Fibroblast of lung (primary cell): ENCODE measurements at regions not wholly inside any gene's neighbourhood (a gene's known extent, or its start where the extent isn't known, plus 50 kb on each side); places are given as distances from the start of the nearest gene placed in this dataset.

Source experiments
- DNase-seq, 2 donors: peaks; one replicate each; pipeline versions ENCODE4 v3.0.0 to v3.0.0-alpha.2; 2010; ENCODE audit warnings: low read depth in 2 of 2
- H2AFZ ChIP-seq: 2 replicates; pipeline ENCODE4 v1.5.1; 2012; ENCODE audit warnings: low read length, control low read depth, inconsistent platforms
- H3K27ac ChIP-seq: 2 replicates; pipeline ENCODE4 v1.5.1; 2011; ENCODE audit warnings: low read length, control low read depth; ENCODE audit not compliant: insufficient read depth
- H3K27me3 ChIP-seq: 2 replicates; pipeline ENCODE4 v1.5.1; 2011; ENCODE audit warnings: mild to moderate bottlenecking, low read length; ENCODE audit not compliant: control insufficient read depth, insufficient read depth
- H3K36me3 ChIP-seq: 2 replicates; pipeline ENCODE4 v1.5.1; 2011; ENCODE audit warnings: low read length; ENCODE audit not compliant: control insufficient read depth, insufficient read depth
- H3K4me1 ChIP-seq: 2 replicates; pipeline ENCODE4 v1.5.1; 2011; ENCODE audit warnings: low read length; ENCODE audit not compliant: control insufficient read depth, insufficient read depth; ENCODE audit errors: extremely low read depth
- H3K4me2 ChIP-seq: 2 replicates; pipeline ENCODE4 v1.5.1; 2011; ENCODE audit warnings: low read length, control low read depth; ENCODE audit not compliant: insufficient read depth; ENCODE audit errors: extremely low read depth
- H3K4me3 ChIP-seq, 4 experiments: fragments of 200-600 bp in 1 of 4; sonication (generic) in 1 of 4; replicated peaks in 1 of 4; 2 replicates each; pipeline ENCODE4 v1.5.1; 2011 to 2016; ENCODE audit warnings: low read length in 4 of 4, low read depth in 3 of 4, mild to moderate bottlenecking in 3 of 4, control low read depth in 2 of 4, inconsistent platforms in 1 of 4, mixed read lengths in 1 of 4; ENCODE audit not compliant: insufficient read depth in 1 of 4; ENCODE audit errors: control extremely low read depth in 1 of 4
- H3K79me2 ChIP-seq: 2 replicates; pipeline ENCODE4 v1.5.1; 2012; ENCODE audit warnings: mild to moderate bottlenecking, low read length, inconsistent platforms; ENCODE audit not compliant: control insufficient read depth, insufficient read depth
- H3K9ac ChIP-seq: 2 replicates; pipeline ENCODE4 v1.5.1; 2011; ENCODE audit warnings: mild to moderate bottlenecking, low read length, control low read depth; ENCODE audit not compliant: insufficient read depth
- H3K9me3 ChIP-seq: 2 replicates; pipeline ENCODE4 v1.5.1; 2012; ENCODE audit warnings: low read depth, low read length; ENCODE audit not compliant: control insufficient read depth, insufficient read depth
- H4K20me1 ChIP-seq: 2 replicates; pipeline ENCODE4 v1.5.1; 2011; ENCODE audit warnings: low read length; ENCODE audit not compliant: control insufficient read depth, insufficient read depth; ENCODE audit errors: extremely low read depth
- EZH2 ChIP-seq: IDR thresholded peaks from 2 replicates; pipeline ENCODE4 v1.5.1; 2012; ENCODE audit warnings: low read length, control low read depth, mild to moderate bottlenecking; ENCODE audit errors: missing control alignments
- TF ChIP-seq, protein P1 (sequence below), 2 donors: IDR thresholded peaks in 1 of 2; conservative IDR thresholded peaks in 1 of 2; 1 replicate in 1 of 2; 2 replicates in 1 of 2; pipeline ENCODE4 v1.5.1; 2011 to 2012; ENCODE audit warnings: low read length in 2 of 2, control low read depth in 1 of 2, inconsistent platforms in 1 of 2, low read depth in 1 of 2, mild to moderate bottlenecking in 1 of 2

DNA sequence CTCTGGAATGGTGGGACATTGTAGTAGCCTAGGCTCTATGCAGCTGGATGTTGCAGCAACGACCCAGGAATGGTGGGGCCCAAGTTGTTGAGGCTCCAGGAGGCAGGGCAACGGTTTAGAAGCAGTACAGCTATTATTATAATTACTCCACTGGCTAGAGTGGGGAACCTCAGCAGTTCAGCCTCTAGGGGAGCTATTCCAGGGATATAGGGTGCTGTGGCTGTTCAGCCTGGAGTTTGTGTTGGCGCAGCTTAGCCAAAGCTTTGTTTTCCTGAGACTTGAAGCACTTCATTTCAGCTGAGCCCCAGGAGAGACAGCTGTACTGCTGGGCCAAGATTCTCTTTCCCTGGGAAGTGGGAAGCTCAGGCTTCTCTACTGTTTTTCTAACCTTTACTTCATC is 1023.0 kb upstream of the ATXN7L3B start:
- TF ChIP-seq, protein P1, sequence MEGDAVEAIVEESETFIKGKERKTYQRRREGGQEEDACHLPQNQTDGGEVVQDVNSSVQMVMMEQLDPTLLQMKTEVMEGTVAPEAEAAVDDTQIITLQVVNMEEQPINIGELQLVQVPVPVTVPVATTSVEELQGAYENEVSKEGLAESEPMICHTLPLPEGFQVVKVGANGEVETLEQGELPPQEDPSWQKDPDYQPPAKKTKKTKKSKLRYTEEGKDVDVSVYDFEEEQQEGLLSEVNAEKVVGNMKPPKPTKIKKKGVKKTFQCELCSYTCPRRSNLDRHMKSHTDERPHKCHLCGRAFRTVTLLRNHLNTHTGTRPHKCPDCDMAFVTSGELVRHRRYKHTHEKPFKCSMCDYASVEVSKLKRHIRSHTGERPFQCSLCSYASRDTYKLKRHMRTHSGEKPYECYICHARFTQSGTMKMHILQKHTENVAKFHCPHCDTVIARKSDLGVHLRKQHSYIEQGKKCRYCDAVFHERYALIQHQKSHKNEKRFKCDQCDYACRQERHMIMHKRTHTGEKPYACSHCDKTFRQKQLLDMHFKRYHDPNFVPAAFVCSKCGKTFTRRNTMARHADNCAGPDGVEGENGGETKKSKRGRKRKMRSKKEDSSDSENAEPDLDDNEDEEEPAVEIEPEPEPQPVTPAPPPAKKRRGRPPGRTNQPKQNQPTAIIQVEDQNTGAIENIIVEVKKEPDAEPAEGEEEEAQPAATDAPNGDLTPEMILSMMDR (conservative IDR thresholded peaks at IDR 0.05 in 1 of 2, IDR thresholded peaks at IDR 0.05 in 1 of 2; ENCODE audit: low read depth in 1 of 2, low read length in 2 of 2), result no peak
- no peak for TF ChIP-seq EZH2

DNA sequence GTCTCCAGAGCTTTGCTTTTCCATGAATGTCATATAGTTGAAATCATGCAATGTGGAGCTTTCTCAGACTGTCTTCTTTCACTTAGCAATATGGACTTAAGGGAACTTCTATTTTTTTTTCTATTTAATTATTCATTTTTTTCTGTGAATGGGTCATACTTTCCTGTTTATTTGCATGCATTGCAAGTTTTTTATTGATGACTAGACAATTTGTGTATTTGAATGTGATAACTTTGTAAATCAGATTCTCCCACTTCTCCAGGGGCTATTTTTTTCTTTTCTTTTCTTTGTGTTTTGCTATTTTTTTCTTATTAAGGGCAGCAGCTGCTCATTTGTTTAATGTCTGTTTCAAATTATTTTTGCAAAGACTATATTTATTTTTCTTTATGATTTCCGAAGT is 1019.8 kb upstream of the ATXN7L3B start:
- Histone ChIP-seq H3K79me2 (no peaks in the 10 kb centered on the region), H3K27ac (no peak overlapping the region), H3K9ac (no peak overlapping the region), H4K20me1 (no peaks in the 10 kb centered on the region), H3K4me2 (no peak overlapping the region), H3K4me1 (no peaks in the 10 kb centered on the region), H3K9me3 (no peaks in the 10 kb centered on the region), H2AFZ (no peak overlapping the region), H3K4me3 (no peak overlapping the region), H3K36me3 (no peaks in the 10 kb centered on the region), H3K27me3 (no peaks in the 10 kb centered on the region)
- TF ChIP-seq, protein P1 (conservative IDR thresholded peaks at IDR 0.05 in 1 of 2, IDR thresholded peaks at IDR 0.05 in 1 of 2; ENCODE audit: low read depth in 1 of 2, low read length in 2 of 2), result no peak
- TF ChIP-seq EZH2, result no peak
- no peak for DNase-seq

More for the DNA sequence above, 1023.0 kb upstream of the ATXN7L3B start:
- Histone ChIP-seq H3K4me3 (no peak overlapping the region), H3K79me2 (no peaks in the 10 kb centered on the region), H3K27ac (no peak overlapping the region), H3K9ac (no peak overlapping the region), H3K4me2 (no peak overlapping the region), H2AFZ (no peak overlapping the region), H3K27me3 (no peaks in the 10 kb centered on the region), H3K36me3 (no peaks in the 10 kb centered on the region), H4K20me1 (no peaks in the 10 kb centered on the region), H3K4me1 (no peaks in the 10 kb centered on the region), H3K9me3 (no peaks in the 10 kb centered on the region)
- no peak for DNase-seq

DNA sequence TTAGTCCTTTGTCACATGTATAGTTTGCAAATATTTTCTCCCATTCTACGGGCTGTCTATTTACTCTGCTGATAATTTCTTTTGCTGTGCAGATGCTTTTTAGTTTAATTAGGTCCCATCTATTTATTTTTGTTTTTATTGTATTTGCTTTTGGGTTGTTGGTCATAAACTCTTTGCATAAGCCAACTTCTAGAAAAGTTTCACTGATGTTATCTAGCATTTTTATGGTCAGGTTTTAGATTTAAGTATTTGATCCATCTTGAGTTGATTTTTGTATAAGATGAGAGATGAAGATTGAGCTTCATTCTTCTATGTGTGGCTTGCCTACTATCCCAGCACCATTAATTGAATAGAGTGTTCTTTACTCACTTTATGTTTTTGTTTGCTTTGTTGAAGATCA is 1008.4 kb upstream of the ATXN7L3B start:
- Histone ChIP-seq H3K4me2 (no peak overlapping the region), H3K27ac (no peak overlapping the region), H3K4me3 (no peak overlapping the region), H2AFZ (no peak overlapping the region), H4K20me1 (no peaks in the 10 kb centered on the region), H3K9ac (no peak overlapping the region), H3K79me2 (no peaks in the 10 kb centered on the region), H3K36me3 (no peaks in the 10 kb centered on the region), H3K4me1 (no peaks in the 10 kb centered on the region), H3K27me3 (no peaks in the 10 kb centered on the region), H3K9me3 (no peaks in the 10 kb centered on the region)
- no peak for DNase-seq
- no peak for TF ChIP-seq EZH2
- TF ChIP-seq, protein P1 (conservative IDR thresholded peaks at IDR 0.05 in 1 of 2, IDR thresholded peaks at IDR 0.05 in 1 of 2; ENCODE audit: low read depth in 1 of 2, low read length in 2 of 2), result no peak
